ENCODE measurements at regions not wholly inside any gene's neighbourhood (a gene's known extent, or its start where the extent isn't known, plus 50 kb on each side); places are given as distances from the start of the nearest gene placed in this dataset.

DNA sequence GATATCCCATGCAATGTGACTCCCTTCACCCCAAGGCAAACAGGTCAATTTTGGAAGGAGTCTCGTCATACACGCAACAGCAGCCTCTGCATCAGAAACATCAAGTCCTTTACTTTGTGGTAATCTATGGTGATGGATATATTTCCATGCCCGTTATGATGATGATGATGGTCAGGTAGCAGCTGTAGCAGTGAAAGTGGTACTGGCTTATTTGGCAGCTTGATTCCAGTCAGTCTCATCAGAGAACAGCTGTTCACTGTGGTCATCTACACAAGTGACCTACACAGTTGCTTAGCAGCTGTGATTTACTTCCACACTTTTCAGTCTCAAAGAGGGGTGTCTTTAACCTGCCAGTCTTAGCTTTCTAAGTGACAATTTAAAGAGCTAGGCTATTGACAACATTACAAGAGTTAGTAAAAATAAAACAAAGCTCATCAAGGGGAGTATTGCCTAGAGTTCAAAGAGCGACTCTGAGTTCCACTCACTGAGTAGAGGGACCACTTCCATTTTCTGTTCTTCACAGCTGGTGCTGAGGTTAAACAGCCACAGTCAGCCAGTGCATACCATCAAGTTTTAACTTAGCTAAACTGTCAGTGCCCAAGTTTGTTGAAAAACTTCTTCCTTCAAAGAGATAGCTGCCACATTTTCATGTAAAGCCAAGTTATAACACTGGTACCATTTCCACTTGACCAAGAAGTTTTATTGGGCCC, 587.4 kb upstream of the KCNMB2 start:
- no peak for FAIRE-seq
- no peak for TF ChIP-seq POLR2AphosphoS5 (IDR thresholded peaks at IDR 0.05; ENCODE audit: low read depth, low read length)
- no peak for TF ChIP-seq TAF1 (IDR thresholded peaks at IDR 0.05; ENCODE audit: low read depth, low read length)
- no peak for TF ChIP-seq POU2F2 (IDR thresholded peaks at IDR 0.05; ENCODE audit: low read depth, low read length)
- TF ChIP-seq PAX5 (IDR thresholded peaks at IDR 0.05; ENCODE audit: insufficient read depth, low read length, severe bottlenecking) = no peak
- TF ChIP-seq SPI1 (IDR thresholded peaks at IDR 0.05; ENCODE audit: low read depth, low read length) = no peak
- no peak for TF ChIP-seq POLR2A (IDR thresholded peaks at IDR 0.05; ENCODE audit: low read depth, low read length)
- DNase-seq (ENCODE audit: insufficient read length, low spot score) = no peak

DNA sequence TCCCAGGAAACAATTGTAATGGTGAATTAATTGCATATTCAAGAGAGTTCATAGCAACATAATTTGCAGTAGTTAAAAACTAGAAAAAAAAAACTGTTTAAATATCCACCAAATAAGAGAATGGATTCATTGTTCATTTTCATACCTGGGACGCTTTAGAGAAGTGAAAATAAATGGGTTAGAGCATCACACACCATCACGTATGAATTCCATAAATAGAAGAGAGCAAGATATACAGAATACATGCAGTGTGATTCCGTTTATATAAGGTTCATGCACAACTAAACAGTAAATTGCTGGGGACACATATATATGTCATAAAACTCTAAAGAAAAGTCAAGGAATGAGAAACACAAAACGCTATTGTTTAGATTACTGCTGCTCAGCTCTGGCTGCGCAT, 577.0 kb upstream of the KCNMB2 start:
- FAIRE-seq (no peak), DNase-seq (ENCODE audit: insufficient read length, low spot score) (no peak)
- TF ChIP-seq PAX5 (IDR thresholded peaks at IDR 0.05; ENCODE audit: insufficient read depth, low read length, severe bottlenecking) = no peak
- no peak for TF ChIP-seq TAF1 (IDR thresholded peaks at IDR 0.05; ENCODE audit: low read depth, low read length)
- no peak for TF ChIP-seq POLR2AphosphoS5 (IDR thresholded peaks at IDR 0.05; ENCODE audit: low read depth, low read length)
- TF ChIP-seq SPI1 (IDR thresholded peaks at IDR 0.05; ENCODE audit: low read depth, low read length) = no peak; the same call in 1 of the 2 replicates
- TF ChIP-seq POU2F2 (IDR thresholded peaks at IDR 0.05; ENCODE audit: low read depth, low read length) = no peak
- no peak for TF ChIP-seq POLR2A (IDR thresholded peaks at IDR 0.05; ENCODE audit: low read depth, low read length)

DNA sequence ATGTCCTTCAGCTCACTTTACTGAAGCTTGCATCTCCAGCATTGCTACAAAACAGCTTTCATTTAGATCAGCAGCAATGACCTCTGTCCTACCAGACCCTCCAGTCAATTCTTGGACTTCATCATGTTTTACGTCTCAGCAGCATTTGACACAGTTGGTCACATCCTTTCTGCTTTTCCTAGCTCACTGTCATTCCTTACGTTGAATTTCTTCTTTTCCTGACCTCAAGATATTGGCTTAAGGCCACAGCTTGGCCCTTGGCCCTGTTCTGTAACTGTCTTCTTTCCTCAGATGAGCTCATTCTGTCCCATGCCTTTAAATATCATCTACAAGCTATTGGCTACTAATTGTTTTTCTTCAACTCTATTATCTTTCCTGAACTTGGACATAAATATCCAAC, 576.2 kb upstream of the KCNMB2 start:
- FAIRE-seq (no peak), DNase-seq (ENCODE audit: insufficient read length, low spot score) (no peak)
- TF ChIP-seq POU2F2 (IDR thresholded peaks at IDR 0.05; ENCODE audit: low read depth, low read length) (no peak), POLR2A (IDR thresholded peaks at IDR 0.05; ENCODE audit: low read depth, low read length) (no peak), PAX5 (IDR thresholded peaks at IDR 0.05; ENCODE audit: insufficient read depth, low read length, severe bottlenecking) (no peak), POLR2AphosphoS5 (IDR thresholded peaks at IDR 0.05; ENCODE audit: low read depth, low read length) (no peak), SPI1 (IDR thresholded peaks at IDR 0.05; ENCODE audit: low read depth, low read length) (no peak), TAF1 (IDR thresholded peaks at IDR 0.05; ENCODE audit: low read depth, low read length) (no peak)

DNA sequence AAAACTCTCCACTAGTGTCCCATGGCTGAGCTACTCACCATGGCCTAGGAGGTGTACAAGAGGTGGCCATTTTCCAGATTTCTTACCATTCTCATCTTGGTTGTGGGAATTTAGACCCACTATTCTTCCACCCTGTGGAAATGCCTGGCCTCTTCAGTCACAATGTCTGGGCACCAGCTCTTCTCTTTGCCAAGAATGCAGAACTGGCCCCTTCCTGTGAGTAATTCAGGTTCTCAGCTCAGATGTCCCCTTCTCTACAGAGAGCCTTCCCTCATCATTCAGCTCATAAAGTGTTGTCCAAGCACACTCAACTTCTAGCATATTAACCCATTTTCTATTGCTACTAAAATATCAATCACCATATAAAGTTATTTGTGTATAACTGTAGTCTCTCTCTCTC, 575.5 kb upstream of the KCNMB2 start:
- TF ChIP-seq PAX5 (IDR thresholded peaks at IDR 0.05; ENCODE audit: insufficient read depth, low read length, severe bottlenecking) (no peak), SPI1 (IDR thresholded peaks at IDR 0.05; ENCODE audit: low read depth, low read length) (peak; percentile 61; the same call in 1 of the 2 replicates), POLR2A (IDR thresholded peaks at IDR 0.05; ENCODE audit: low read depth, low read length) (no peak), TAF1 (IDR thresholded peaks at IDR 0.05; ENCODE audit: low read depth, low read length) (no peak)
- FAIRE-seq (no peak), DNase-seq (ENCODE audit: insufficient read length, low spot score) (no peak)

DNA sequence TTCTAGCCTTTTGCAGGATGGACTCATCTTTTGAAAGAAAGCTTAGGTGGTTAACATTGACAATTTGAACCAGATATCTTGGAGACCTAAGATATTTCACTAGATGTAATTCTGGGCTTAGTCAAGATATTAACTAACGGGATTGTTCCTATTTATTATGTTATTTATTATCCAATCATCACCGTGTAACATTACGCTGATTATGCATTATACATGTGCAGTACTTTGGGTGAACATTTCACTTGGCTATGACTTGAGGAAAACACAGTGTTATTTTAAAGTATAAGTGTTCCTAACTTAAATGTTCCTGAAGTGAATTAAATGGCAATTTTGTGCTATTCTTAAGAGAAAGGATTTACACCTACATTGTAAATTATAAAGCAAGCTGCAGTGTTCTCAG, 574.5 kb upstream of the KCNMB2 start:
- TF ChIP-seq POLR2A (IDR thresholded peaks at IDR 0.05; ENCODE audit: low read depth, low read length) (no peak), POLR2AphosphoS5 (IDR thresholded peaks at IDR 0.05; ENCODE audit: low read depth, low read length) (no peak), PAX5 (IDR thresholded peaks at IDR 0.05; ENCODE audit: insufficient read depth, low read length, severe bottlenecking) (no peak), SPI1 (IDR thresholded peaks at IDR 0.05; ENCODE audit: low read depth, low read length) (no peak), POU2F2 (IDR thresholded peaks at IDR 0.05; ENCODE audit: low read depth, low read length) (no peak), TAF1 (IDR thresholded peaks at IDR 0.05; ENCODE audit: low read depth, low read length) (no peak)
- DNase-seq (ENCODE audit: insufficient read length, low spot score) (no peak), FAIRE-seq (no peak)

DNA sequence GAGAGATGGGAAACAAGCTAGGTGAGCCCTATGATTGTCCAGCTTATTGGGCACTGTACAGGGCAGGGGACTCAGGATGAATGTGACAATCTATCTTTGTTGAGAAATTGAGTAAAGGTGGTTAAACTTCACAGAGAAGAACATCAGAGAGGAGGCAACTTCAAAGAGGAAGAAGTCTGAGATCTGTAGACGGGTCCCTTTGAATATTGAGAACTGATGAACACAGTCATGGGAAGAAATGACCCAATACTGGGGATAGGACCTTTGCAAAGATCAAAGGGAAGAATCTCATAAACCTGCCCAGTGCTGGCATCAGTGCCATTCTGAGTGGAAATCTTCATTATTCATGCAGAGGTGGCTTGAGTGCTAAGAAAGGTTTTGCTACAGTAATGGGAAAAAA, 569.7 kb upstream of the KCNMB2 start:
- no peak for DNase-seq (ENCODE audit: insufficient read length, low spot score)
- TF ChIP-seq PAX5 (IDR thresholded peaks at IDR 0.05; ENCODE audit: insufficient read depth, low read length, severe bottlenecking) = no peak
- TF ChIP-seq POLR2A (IDR thresholded peaks at IDR 0.05; ENCODE audit: low read depth, low read length) = no peak
- TF ChIP-seq POU2F2 (IDR thresholded peaks at IDR 0.05; ENCODE audit: low read depth, low read length) = no peak
- no peak for FAIRE-seq

DNA sequence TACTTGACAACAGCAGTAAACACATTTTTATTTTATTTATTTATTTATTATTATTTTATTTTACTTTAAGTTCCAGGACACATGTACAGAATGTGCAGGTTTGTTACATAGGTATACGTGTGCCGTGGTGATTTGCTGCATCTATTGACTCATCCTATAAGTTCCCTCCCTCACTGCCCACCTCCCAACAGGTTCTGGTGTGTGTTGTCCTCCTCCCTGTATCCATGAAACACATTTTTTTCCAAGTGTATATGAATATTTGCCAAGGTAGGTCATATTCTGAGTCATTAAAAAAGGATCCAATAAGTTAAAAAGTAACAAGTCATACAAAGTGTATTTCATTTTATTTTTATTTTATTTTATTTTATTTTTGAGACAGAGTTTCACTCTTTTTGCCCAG, 567.3 kb upstream of the KCNMB2 start:
- no peak for TF ChIP-seq POLR2AphosphoS5 (IDR thresholded peaks at IDR 0.05; ENCODE audit: low read depth, low read length)
- no peak for TF ChIP-seq TAF1 (IDR thresholded peaks at IDR 0.05; ENCODE audit: low read depth, low read length)
- TF ChIP-seq POU2F2 (IDR thresholded peaks at IDR 0.05; ENCODE audit: low read depth, low read length) = no peak
- no peak for TF ChIP-seq POLR2A (IDR thresholded peaks at IDR 0.05; ENCODE audit: low read depth, low read length)
- TF ChIP-seq PAX5 (IDR thresholded peaks at IDR 0.05; ENCODE audit: insufficient read depth, low read length, severe bottlenecking) = no peak
- TF ChIP-seq SPI1 (IDR thresholded peaks at IDR 0.05; ENCODE audit: low read depth, low read length) = no peak
- FAIRE-seq (no peak), DNase-seq (ENCODE audit: insufficient read length, low spot score) (no peak)

DNA sequence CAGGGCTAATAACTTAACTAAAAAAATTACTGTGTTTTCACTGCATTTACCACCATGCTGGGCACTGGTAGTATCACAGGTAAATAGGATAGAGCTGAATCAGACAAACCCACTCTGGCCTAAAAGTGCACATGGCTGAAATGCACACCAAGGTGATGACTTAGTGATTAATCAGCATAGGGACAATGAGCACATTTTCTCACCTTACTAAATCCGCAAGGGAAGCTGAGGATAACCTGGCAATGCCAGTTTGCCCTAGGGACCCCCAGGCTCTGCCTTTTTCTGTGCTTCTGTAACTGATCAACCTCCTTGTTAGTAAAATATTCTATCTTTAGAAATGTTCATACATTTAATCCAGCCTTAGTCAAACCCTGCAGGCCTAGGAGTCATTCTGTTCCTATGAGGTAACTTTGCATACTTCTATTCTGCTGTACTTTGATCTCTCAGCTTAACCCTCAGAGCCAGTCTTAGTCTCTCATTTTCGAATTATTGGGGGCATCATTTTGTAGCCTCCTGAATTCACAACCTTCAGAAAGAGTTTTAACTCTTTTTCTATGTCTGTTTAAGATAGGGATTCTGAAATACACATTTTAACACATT, 562.9 kb upstream of the KCNMB2 start:
- FAIRE-seq (no peak), DNase-seq (ENCODE audit: insufficient read length, low spot score) (no peak)
- TF ChIP-seq TAF1 (IDR thresholded peaks at IDR 0.05; ENCODE audit: low read depth, low read length) = no peak
- TF ChIP-seq POLR2A (IDR thresholded peaks at IDR 0.05; ENCODE audit: low read depth, low read length) = no peak
- no peak for TF ChIP-seq POLR2AphosphoS5 (IDR thresholded peaks at IDR 0.05; ENCODE audit: low read depth, low read length)
- no peak for TF ChIP-seq PAX5 (IDR thresholded peaks at IDR 0.05; ENCODE audit: insufficient read depth, low read length, severe bottlenecking)
- no peak for TF ChIP-seq SPI1 (IDR thresholded peaks at IDR 0.05; ENCODE audit: low read depth, low read length)
- TF ChIP-seq POU2F2 (IDR thresholded peaks at IDR 0.05; ENCODE audit: low read depth, low read length) = no peak

DNA sequence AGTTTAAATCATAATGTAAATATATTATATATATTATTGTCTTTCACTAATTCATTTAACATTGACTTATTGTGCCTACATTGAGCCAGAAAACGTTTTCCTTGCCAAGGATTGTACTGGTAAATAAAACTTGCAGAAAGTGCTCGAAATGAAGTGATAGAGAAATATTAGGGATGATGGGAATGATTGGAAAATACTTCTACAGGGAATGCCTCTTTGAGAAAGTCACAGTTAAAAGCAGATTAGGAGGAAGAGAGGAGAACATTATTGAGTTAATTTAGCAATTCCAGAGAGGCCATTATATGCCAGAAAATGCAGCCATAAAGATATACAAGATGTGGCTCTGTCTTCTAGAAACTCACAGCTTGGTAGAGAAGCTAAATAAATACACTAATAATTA, 560.0 kb upstream of the KCNMB2 start:
- DNase-seq (ENCODE audit: insufficient read length, low spot score) (no peak), FAIRE-seq (no peak)
- TF ChIP-seq SPI1 (IDR thresholded peaks at IDR 0.05; ENCODE audit: low read depth, low read length) (no peak), PAX5 (IDR thresholded peaks at IDR 0.05; ENCODE audit: insufficient read depth, low read length, severe bottlenecking) (no peak), POLR2A (IDR thresholded peaks at IDR 0.05; ENCODE audit: low read depth, low read length) (no peak), TAF1 (IDR thresholded peaks at IDR 0.05; ENCODE audit: low read depth, low read length) (no peak), POLR2AphosphoS5 (IDR thresholded peaks at IDR 0.05; ENCODE audit: low read depth, low read length) (no peak), POU2F2 (IDR thresholded peaks at IDR 0.05; ENCODE audit: low read depth, low read length) (no peak)

Measured in GM12891 (cell line).